ENCODE measurements at regions not wholly inside any gene's neighbourhood (a gene's known extent, or its start where the extent isn't known, plus 50 kb on each side); places are given as distances from the start of the nearest gene placed in this dataset.

- H3K27me3 ChIP-seq (replicated peaks in 1 of 4; ENCODE audit: control extremely low read depth in 1 of 4, control insufficient read depth in 3 of 4, insufficient read depth in 4 of 4, low read length in 3 of 4): no peaks in the 10 kb centered on the region
- POLR2A ChIA-PET: no interaction called here
- ATAC-seq (ENCODE audit: low read depth): no peak
Observed at GRCh38 chr14:42869681-42870080, 1263.0 kb downstream of the LRFN5 start.

DNA sequence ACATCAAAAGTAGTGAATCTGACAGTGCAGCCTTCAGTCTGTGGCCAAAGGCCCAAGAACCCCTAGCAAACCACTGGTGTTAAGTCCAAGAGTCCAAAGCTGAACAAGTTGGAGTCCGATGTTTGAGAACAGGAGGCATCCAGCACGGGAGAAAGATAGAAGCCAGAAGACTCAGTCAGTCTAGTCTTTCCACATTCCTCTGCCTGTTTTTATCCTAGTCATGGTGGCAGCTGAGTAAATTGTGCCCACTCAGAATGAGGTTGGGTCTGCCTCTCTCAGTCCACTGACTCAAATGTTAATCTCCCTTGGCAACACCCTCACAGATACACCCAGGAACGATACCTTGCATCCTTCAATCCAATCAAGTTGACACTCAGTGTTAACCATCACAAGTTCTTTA lies 1255.4 kb downstream of the LRFN5 start:
- WGBS (ENCODE audit: insufficient coverage): 100% methylated on average over 2 of the region's 3 CpGs
- no peaks in the 10 kb centered on the region for H3K36me3 ChIP-seq (replicated peaks in 1 of 2; ENCODE audit: control extremely low read depth in 1 of 2, control insufficient read depth in 1 of 2, extremely low read depth in 1 of 2, insufficient read depth in 2 of 2, low read length in 1 of 2)
- H2AFZ ChIP-seq (ENCODE audit: insufficient read depth, low read depth, low read length, poor library complexity, severe bottlenecking): no peak overlapping the region
- Mint-ChIP-seq H3K9me3 (ENCODE audit: insufficient read depth) (no peaks in the 10 kb centered on the region), H3K27me3 (no peaks in the 10 kb centered on the region), H3K4me3 (no peak overlapping the region), H3K27ac (no peak overlapping the region), H3K4me1 (no peaks in the 10 kb centered on the region)
- no peak overlapping the region for H3K4me3 ChIP-seq (ENCODE audit: control extremely low read depth in 1 of 5, extremely low read depth in 1 of 5, insufficient read depth in 1 of 5, low read depth in 2 of 5, low read length in 4 of 5)
- TF ChIP-seq, protein P1, sequence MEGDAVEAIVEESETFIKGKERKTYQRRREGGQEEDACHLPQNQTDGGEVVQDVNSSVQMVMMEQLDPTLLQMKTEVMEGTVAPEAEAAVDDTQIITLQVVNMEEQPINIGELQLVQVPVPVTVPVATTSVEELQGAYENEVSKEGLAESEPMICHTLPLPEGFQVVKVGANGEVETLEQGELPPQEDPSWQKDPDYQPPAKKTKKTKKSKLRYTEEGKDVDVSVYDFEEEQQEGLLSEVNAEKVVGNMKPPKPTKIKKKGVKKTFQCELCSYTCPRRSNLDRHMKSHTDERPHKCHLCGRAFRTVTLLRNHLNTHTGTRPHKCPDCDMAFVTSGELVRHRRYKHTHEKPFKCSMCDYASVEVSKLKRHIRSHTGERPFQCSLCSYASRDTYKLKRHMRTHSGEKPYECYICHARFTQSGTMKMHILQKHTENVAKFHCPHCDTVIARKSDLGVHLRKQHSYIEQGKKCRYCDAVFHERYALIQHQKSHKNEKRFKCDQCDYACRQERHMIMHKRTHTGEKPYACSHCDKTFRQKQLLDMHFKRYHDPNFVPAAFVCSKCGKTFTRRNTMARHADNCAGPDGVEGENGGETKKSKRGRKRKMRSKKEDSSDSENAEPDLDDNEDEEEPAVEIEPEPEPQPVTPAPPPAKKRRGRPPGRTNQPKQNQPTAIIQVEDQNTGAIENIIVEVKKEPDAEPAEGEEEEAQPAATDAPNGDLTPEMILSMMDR (IDR thresholded peaks at IDR 0.05): no peak
- no peak for TF ChIP-seq EZH2 (IDR thresholded peaks at IDR 0.05; ENCODE audit: borderline replicate concordance, insufficient read depth, low read depth, low read length, poor library complexity, severe bottlenecking)
- H3K27ac ChIP-seq (ENCODE audit: low read length in 2 of 2): no peak overlapping the region
- no peaks in the 10 kb centered on the region for H3K4me1 ChIP-seq (ENCODE audit: control insufficient read depth in 2 of 2, insufficient read depth in 2 of 2, low read length in 2 of 2)
- ATAC-seq (ENCODE audit: low read depth) (no peak), DNase-seq (no peak)
- no peaks in the 10 kb centered on the region for H4K20me1 ChIP-seq (ENCODE audit: control insufficient read depth, insufficient read depth, low read length, poor library complexity, severe bottlenecking)
- H3K4me2 ChIP-seq (replicated peaks; ENCODE audit: low read depth, low read length, poor library complexity, severe bottlenecking): no peak overlapping the region
- H3K27me3 ChIP-seq (replicated peaks in 1 of 4; ENCODE audit: control extremely low read depth in 1 of 4, control insufficient read depth in 3 of 4, insufficient read depth in 4 of 4, low read length in 3 of 4): no peaks in the 10 kb centered on the region
- intact Hi-C loops (cut with micrococcal nuclease): no loop called here
- POLR2A ChIA-PET: no interaction called here
- no peak overlapping the region for H3K9ac ChIP-seq (ENCODE audit: low read length)
- no peaks in the 10 kb centered on the region for H3K79me2 ChIP-seq (ENCODE audit: control insufficient read depth, insufficient read depth, low read length)
- no peaks in the 10 kb centered on the region for H3K9me3 ChIP-seq (ENCODE audit: control extremely low read depth in 1 of 3, control insufficient read depth in 2 of 3, insufficient read depth in 1 of 3, low read length in 2 of 3)
- CTCF ChIA-PET: no interaction called here

More at GRCh38 chr14:42869681-42870080, 1263.0 kb downstream of the LRFN5 start:
- Histone ChIP-seq H3K9me3 (ENCODE audit: control extremely low read depth in 1 of 3, control insufficient read depth in 2 of 3, insufficient read depth in 1 of 3, low read length in 2 of 3) (no peaks in the 10 kb centered on the region), H3K4me3 (ENCODE audit: control extremely low read depth in 1 of 5, extremely low read depth in 1 of 5, insufficient read depth in 1 of 5, low read depth in 2 of 5, low read length in 4 of 5) (no peak overlapping the region), H3K9ac (ENCODE audit: low read length) (no peak overlapping the region), H3K79me2 (ENCODE audit: control insufficient read depth, insufficient read depth, low read length) (no peaks in the 10 kb centered on the region), H4K20me1 (ENCODE audit: control insufficient read depth, insufficient read depth, low read length, poor library complexity, severe bottlenecking) (no peaks in the 10 kb centered on the region), H3K36me3 (replicated peaks in 1 of 2; ENCODE audit: control extremely low read depth in 1 of 2, control insufficient read depth in 1 of 2, extremely low read depth in 1 of 2, insufficient read depth in 2 of 2, low read length in 1 of 2) (no peaks in the 10 kb centered on the region), H3K4me1 (ENCODE audit: control insufficient read depth in 2 of 2, insufficient read depth in 2 of 2, low read length in 2 of 2) (no peaks in the 10 kb centered on the region), H3K4me2 (replicated peaks; ENCODE audit: low read depth, low read length, poor library complexity, severe bottlenecking) (no peak overlapping the region), H2AFZ (ENCODE audit: insufficient read depth, low read depth, low read length, poor library complexity, severe bottlenecking) (no peak overlapping the region), H3K27ac (ENCODE audit: low read length in 2 of 2) (no peak overlapping the region)
- intact Hi-C loops (cut with micrococcal nuclease): no loop called here
- no peak overlapping the region for H3K27ac Mint-ChIP-seq
- TF ChIP-seq, protein P1 (IDR thresholded peaks at IDR 0.05): no peak
- TF ChIP-seq EZH2 (IDR thresholded peaks at IDR 0.05; ENCODE audit: borderline replicate concordance, insufficient read depth, low read depth, low read length, poor library complexity, severe bottlenecking): no peak
- DNase-seq: no peak
- no CpG with 5 or more reads among the region's 1 CpG for WGBS (ENCODE audit: insufficient coverage)
- CTCF ChIA-PET: no interaction called here
- no peaks in the 10 kb centered on the region for H3K9me3 Mint-ChIP-seq (ENCODE audit: insufficient read depth)
- no peaks in the 10 kb centered on the region for H3K4me1 Mint-ChIP-seq
- no peak overlapping the region for H3K4me3 Mint-ChIP-seq
- H3K27me3 Mint-ChIP-seq: no peaks in the 10 kb centered on the region

Data from B cell (primary cell).